HG03378 (cell line): ENCODE measurements at regions not wholly inside any gene's neighbourhood (a gene's known extent, or its start where the extent isn't known, plus 50 kb on each side); places are given as distances from the start of the nearest gene placed in this dataset.
"Not testable (repeated sequence)": the region's sequence is repeated elsewhere in the genome, so short reads cannot be mapped to it uniquely, and the experiment has no call there.

Source experiments
- ATAC-seq: cut with Tn5 transposase; IDR thresholded peaks from one replicate; pipeline ENCODE4 v1.9.1; 2021; ENCODE audit warnings: mild to moderate bottlenecking, moderate library complexity; ENCODE audit not compliant: unreplicated experiment

DNA sequence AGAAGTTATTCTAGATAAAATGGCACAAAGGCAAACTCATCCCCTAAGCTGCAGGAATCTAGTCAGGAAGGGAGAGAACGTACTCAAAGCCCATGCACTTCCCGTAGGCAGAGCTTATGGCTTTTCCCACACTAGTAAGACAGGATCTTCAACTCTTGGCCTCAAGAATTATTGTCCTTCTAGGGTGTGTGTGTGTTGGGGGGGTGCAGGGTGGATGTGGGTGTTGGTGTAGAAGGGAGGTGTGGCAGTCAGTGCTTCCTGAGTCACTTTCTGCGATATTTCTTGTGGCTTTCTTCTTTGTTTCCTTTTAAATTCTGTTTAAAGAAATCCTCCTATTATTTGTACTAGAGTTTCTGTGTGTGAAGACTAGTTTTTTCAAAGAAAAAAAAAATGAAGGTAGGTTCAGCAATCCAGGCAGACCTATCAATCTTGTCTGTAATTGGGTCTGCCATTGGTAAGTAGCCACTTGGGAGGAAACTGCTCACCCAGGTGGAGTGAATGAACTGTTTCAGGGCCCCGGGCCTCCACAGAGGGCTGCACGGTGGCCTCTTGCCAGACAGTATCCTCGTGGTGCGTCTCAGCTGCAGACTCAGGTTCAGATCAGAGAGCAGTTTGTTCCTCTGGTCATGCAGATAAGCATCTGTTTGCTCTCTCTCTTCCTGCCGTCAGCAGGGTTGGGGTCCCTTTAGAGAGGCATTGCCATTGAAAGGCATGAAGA, 131.9 kb downstream of the NPR3 start:
- no peak for ATAC-seq

GRCh38 chr5:32843531-32843895, 132.4 kb downstream of the NPR3 start:
- ATAC-seq: no peak

DNA sequence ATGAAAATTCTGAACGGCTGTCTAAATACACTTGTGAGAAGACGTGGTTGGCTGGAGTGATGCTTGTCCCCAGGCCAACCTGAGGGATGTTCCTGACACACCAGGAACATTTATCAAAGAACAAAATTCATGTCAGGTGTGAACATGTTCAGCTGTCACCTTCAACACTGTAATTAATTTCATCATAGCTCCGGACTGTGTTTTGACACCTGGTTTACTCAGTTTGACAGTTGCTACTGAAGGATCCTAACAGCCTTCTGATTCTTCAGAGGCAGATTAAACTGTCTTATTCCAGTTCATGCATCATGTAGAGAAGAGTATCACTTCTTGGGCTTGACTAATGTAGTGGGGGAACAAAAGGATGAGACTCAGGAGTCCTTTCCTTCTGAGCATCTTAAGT, 134.1 kb downstream of the NPR3 start:
- no peak for ATAC-seq

DNA sequence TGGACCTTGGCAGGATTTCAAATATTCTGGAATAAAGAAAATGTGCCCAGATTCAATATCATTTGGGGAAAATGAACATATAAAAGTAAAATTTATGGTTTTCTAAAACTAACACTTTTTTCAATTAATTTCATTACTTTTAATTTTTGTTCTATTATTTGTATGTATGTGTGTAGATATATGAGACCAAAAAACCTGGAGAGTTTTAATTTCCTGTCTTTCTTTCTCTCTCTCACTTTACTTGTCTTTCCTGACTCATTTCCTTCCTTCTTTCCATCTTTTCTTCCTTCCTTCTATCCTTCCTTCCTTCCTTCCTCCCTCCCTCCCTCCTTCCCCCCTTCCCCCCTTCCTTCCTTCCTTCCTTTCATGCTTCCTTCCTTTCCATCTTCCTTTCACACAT, 137.0 kb downstream of the NPR3 start:
- no peak for ATAC-seq

DNA sequence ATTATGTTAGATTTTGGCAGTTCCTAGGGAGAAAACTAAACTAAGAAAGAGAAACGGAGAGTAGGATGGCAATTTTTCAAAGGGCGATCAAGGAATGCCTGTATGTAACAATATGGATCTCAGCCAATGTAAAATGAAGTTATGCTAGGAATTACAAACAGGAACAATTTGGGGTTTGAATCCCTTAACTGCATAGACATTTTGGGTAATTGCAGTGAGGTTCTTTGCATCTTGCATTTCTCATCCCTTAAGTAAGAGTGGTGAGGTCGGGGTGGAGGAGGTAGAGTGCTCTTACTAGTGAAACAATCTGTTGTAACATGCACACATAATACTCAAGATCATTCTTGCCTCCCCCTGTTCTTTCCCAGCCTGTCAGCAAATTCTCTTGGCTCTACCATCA, 137.6 kb downstream of the NPR3 start:
- no peak for ATAC-seq

GRCh38 chr5:32850817-32851496, 139.8 kb downstream of the NPR3 start:
- ATAC-seq: no peak

- no peak for ATAC-seq
Observed at GRCh38 chr5:32851559-32852173, 140.5 kb downstream of the NPR3 start.

DNA sequence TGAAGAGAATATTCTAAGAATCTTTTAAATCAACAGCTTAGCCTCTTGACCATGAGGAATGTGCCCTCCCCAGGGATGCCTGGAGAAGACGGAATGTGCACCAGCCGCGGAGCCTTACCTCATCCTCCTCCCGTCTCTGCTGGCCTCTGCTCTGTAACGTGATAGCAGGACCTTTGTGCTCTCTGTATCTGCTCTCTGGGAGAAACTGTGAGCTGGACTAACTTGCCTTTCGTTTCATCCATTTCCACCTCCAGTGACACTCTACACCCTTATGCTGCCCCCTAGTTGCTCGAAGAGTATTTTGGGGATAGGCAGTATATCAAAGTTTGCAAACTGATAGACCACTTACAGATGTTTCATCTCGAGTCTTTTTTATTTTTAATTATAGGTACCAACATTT, 141.4 kb downstream of the NPR3 start:
- ATAC-seq: no peak

GRCh38 chr5:32852976-32853375, 141.9 kb downstream of the NPR3 start:
- no peak for ATAC-seq

- ATAC-seq: no peak
Observed at GRCh38 chr5:32854473-32854872, 143.4 kb downstream of the NPR3 start.

DNA sequence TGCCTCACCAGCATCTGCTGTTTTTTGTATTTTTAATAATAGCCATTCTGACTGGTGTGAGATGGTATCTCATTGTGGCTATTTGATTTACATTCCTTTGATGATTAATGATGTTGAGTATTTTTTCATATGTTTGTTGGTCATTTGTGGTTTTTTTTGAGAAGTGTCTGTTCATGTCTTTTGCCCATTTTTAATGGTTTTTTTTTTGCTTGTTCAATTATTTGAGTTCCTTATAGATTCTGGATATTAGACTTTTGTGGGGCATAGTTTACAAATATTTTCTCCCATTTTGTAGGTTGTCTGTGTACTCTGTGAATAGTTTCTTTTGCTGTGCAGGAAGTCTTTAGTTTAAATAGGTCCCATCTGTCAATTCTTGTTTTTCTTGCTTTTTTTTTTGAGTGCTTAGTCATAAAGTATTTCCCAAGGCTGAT, 148.1 kb downstream of the NPR3 start:
- no peak for ATAC-seq

DNA sequence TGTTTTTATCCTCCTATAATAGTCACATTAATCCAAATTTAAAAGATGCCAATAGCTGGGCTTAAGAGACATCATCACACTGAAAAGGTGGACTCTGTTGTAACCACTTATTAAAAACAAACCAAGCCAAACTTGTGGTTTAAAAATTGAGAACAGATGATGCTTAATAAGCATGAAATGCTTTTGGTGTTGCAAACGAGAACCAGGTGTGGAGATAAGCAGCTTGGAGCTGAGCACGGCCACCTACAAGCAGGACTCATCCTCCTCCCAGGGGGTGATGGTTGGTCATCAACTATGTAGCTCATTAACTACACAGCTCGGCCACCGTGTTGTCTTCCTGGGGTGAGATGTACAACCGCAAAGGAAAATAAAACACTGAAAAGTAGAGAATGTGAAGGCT, 154.4 kb downstream of the NPR3 start:
- no peak for ATAC-seq

- no peak for ATAC-seq
Observed at GRCh38 chr5:32866138-32866537, 155.0 kb downstream of the NPR3 start.

DNA sequence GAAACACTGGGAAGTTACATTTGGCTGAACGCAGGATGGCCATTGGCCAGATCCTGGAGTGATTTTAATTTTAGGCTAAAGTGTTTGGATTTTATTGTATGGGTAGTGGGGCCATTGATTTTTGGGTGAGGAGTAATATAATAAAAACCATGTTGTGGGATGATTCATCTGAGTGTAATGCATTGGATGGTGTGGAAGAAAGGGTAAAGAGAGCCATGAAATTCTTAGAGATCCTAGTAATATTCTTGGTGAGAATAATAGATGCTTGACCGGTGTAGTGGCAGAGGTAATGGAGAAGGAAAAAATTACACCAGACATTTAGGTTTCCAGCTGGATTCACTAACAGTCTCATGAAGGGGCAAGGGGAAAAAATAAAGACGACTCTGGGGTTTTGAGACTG, 158.1 kb downstream of the NPR3 start:
- no peak for ATAC-seq

- ATAC-seq: no peak
Observed at GRCh38 chr5:32876791-32877190, 165.7 kb downstream of the NPR3 start.

DNA sequence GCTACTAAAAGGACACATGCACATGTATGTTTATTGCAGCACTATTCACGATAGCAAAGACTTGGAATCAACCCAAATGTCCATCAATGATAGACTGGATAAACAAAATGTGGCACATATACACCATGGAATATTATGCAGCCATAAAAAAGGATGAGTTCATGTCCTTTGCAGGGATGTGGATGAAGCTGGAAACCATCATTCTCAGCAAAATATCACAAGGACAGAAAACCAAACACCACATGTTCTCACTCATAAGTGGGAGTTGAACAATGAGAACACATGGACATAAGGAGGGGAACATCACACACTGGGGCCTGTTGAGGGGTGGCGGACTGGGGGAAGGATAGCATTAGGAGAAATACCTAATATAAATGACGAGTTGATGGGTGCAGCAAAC, 168.2 kb downstream of the NPR3 start:
- ATAC-seq: not testable (repeated sequence)

DNA sequence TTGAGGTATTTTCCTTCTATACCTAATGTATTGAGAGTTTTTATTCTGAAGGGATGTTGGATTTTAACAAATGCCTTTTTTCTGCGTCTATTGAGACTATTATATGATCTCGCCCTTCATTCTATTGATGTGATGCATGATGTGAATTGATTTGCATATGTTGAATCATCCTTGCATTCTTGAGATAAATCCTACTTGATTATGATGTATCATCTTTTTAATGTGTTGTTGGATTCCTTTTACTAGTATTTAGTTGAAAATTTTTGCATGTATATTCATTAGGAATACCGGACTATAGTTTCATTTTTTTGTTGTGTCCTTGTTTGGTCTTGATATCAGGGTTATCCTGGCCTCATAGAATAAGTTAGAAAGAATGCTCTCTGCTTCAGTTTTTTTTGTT, 169.7 kb downstream of the NPR3 start:
- ATAC-seq: no peak

- no peak for ATAC-seq
Observed at GRCh38 chr5:32887390-32887789, 176.3 kb downstream of the NPR3 start.

- no peak for ATAC-seq
Observed at GRCh38 chr5:32889078-32889477, 178.0 kb downstream of the NPR3 start.

GRCh38 chr5:32903613-32904012, 192.5 kb downstream of the NPR3 start:
- ATAC-seq: no peak

- ATAC-seq: no peak
Observed at GRCh38 chr5:32908641-32909040, 197.5 kb downstream of the NPR3 start.

DNA sequence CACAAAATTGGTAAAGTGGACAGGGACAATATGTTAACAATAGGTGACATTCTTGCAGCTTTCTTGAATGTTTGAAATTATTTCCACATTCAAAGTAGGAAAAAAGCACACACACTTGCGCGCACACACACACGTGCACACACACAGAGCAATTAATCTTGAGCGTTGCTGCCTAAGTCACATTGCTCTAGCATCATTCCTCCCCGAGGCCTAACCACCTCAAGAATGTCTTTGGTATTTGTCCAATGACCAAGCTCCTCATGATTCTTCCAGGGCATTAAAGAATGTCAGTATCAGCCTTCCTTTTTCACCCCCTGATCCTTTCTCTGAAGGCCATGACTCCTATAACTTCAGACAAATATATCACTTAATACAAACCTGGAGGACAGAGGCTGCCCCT, 198.1 kb downstream of the NPR3 start:
- ATAC-seq: no peak
